ENCODE measurements at regions not wholly inside any gene's neighbourhood (a gene's known extent, or its start where the extent isn't known, plus 50 kb on each side); places are given as distances from the start of the nearest gene placed in this dataset.
"Not testable (repeated sequence)": the region's sequence is repeated elsewhere in the genome, so short reads cannot be mapped to it uniquely, and the experiment has no call there.

- H2BK12ac ChIP-seq (ENCODE audit: low read length); H3K9ac ChIP-seq (ENCODE audit: low read depth, low read length, poor library complexity); H3K18ac ChIP-seq (ENCODE audit: low read length); H3K9me3 ChIP-seq (replicated peaks in 1 of 2; ENCODE audit: control insufficient read depth in 2 of 2, insufficient read depth in 1 of 2, low read depth in 1 of 2, low read length in 2 of 2); H3K4ac ChIP-seq (ENCODE audit: low read length); H3K4me1 ChIP-seq (ENCODE audit: control insufficient read depth in 2 of 2, insufficient read depth in 1 of 2, low read depth in 1 of 2, low read length in 2 of 2); DNase-seq (ENCODE audit: low spot score); H4K91ac ChIP-seq (ENCODE audit: low read depth, low read length, poor library complexity); H3K27ac ChIP-seq (replicated peaks; ENCODE audit: low read length); H2AFZ ChIP-seq (ENCODE audit: low read length); H4K8ac ChIP-seq (ENCODE audit: low read depth, low read length); H3K36me3 ChIP-seq (replicated peaks in 1 of 2; ENCODE audit: control insufficient read depth in 2 of 2, insufficient read depth in 2 of 2, low read length in 2 of 2); H3K4me2 ChIP-seq (ENCODE audit: insufficient read depth, low read length, poor library complexity, severe bottlenecking); H3K79me1 ChIP-seq (ENCODE audit: low read depth, low read length); H3K14ac ChIP-seq (ENCODE audit: low read length); H3K4me3 ChIP-seq (ENCODE audit: low read length in 2 of 2); H2BK5ac ChIP-seq (ENCODE audit: low read length); H2BK15ac ChIP-seq (ENCODE audit: low read length); H2BK120ac ChIP-seq (ENCODE audit: low read depth, low read length); H2AK5ac ChIP-seq (ENCODE audit: low read depth, low read length); H3K23ac ChIP-seq (ENCODE audit: low read depth, low read length, poor library complexity): not testable (repeated sequence)
- H3K27me3 ChIP-seq (ENCODE audit: control insufficient read depth in 3 of 3, insufficient read depth in 3 of 3, low read depth in 1 of 3, low read length in 3 of 3) = peaks cover 0 to 17% (median 7%) of the 10 kb centered on the region in 3 experiments
- WGBS, 2 donors (ENCODE audit: extremely low coverage in 2 of 2, insufficient read length in 2 of 2, insufficient replicate concordance in 1 of 2) = no CpG with 5 or more reads among the region's 4 CpGs
Measured at GRCh38 chr6:27746860-27747259, 165.3 kb downstream of the OR2B2 start.

- Histone ChIP-seq H3K4me3 (ENCODE audit: low read length in 2 of 2) (no peak overlapping the region), H3K27me3 (ENCODE audit: control insufficient read depth in 3 of 3, insufficient read depth in 3 of 3, low read depth in 1 of 3, low read length in 3 of 3) (peaks cover 0 to 17% (median 7%) of the 10 kb centered on the region in 3 experiments)
- no CpG with 5 or more reads among the region's 7 CpGs for WGBS, 2 donors (ENCODE audit: extremely low coverage in 2 of 2, insufficient read length in 2 of 2, insufficient replicate concordance in 1 of 2)
Measured at GRCh38 chr6:27743787-27744186, 168.4 kb downstream of the OR2B2 start.

GRCh38 chr6:27742833-27743573 lies 169.2 kb downstream of the OR2B2 start:
- no peak overlapping the region for H3K9ac ChIP-seq (ENCODE audit: low read depth, low read length, poor library complexity)
- no peak overlapping the region for H2BK120ac ChIP-seq (ENCODE audit: low read depth, low read length)
- WGBS, 2 donors (ENCODE audit: extremely low coverage in 2 of 2, insufficient read length in 2 of 2, insufficient replicate concordance in 1 of 2) = no CpG with 5 or more reads among the region's 10 CpGs
- no peak overlapping the region for H3K4me2 ChIP-seq (ENCODE audit: insufficient read depth, low read length, poor library complexity, severe bottlenecking)
- H3K27me3 ChIP-seq (ENCODE audit: control insufficient read depth in 3 of 3, insufficient read depth in 3 of 3, low read depth in 1 of 3, low read length in 3 of 3) = peaks cover 0 to 17% (median 7%) of the 10 kb centered on the region in 3 experiments
- no peaks in the 10 kb centered on the region for H3K36me3 ChIP-seq (replicated peaks in 1 of 2; ENCODE audit: control insufficient read depth in 2 of 2, insufficient read depth in 2 of 2, low read length in 2 of 2)
- no peak overlapping the region for H2BK15ac ChIP-seq (ENCODE audit: low read length)
- H4K8ac ChIP-seq (ENCODE audit: low read depth, low read length) = no peak overlapping the region
- no peak overlapping the region for H4K91ac ChIP-seq (ENCODE audit: low read depth, low read length, poor library complexity)
- no peak overlapping the region for H3K4ac ChIP-seq (ENCODE audit: low read length)
- no peak overlapping the region for H3K27ac ChIP-seq (replicated peaks; ENCODE audit: low read length)
- DNase-seq (ENCODE audit: low spot score) = no peak
- no peaks in the 10 kb centered on the region for H3K9me3 ChIP-seq (replicated peaks in 1 of 2; ENCODE audit: control insufficient read depth in 2 of 2, insufficient read depth in 1 of 2, low read depth in 1 of 2, low read length in 2 of 2)
- no peak overlapping the region for H3K4me3 ChIP-seq (ENCODE audit: low read length in 2 of 2)
- no peak overlapping the region for H2BK5ac ChIP-seq (ENCODE audit: low read length)
- H3K4me1 ChIP-seq (ENCODE audit: control insufficient read depth in 2 of 2, insufficient read depth in 1 of 2, low read depth in 1 of 2, low read length in 2 of 2) = peaks cover 0 to 7% of the 10 kb centered on the region in 2 donors
- no peak overlapping the region for H2AK5ac ChIP-seq (ENCODE audit: low read depth, low read length)
- no peak overlapping the region for H3K14ac ChIP-seq (ENCODE audit: low read length)
- H2BK12ac ChIP-seq (ENCODE audit: low read length) = no peak overlapping the region
- H2AFZ ChIP-seq (ENCODE audit: low read length) = no peak overlapping the region
- H3K79me1 ChIP-seq (ENCODE audit: low read depth, low read length) = no peaks in the 10 kb centered on the region
- no peak overlapping the region for H3K23ac ChIP-seq (ENCODE audit: low read depth, low read length, poor library complexity)
- H3K18ac ChIP-seq (ENCODE audit: low read length) = no peak overlapping the region

More at GRCh38 chr6:27743787-27744186, 168.4 kb downstream of the OR2B2 start:
- Histone ChIP-seq H3K9ac (ENCODE audit: low read depth, low read length, poor library complexity) (no peak overlapping the region), H3K14ac (ENCODE audit: low read length) (no peak overlapping the region), H3K4me2 (ENCODE audit: insufficient read depth, low read length, poor library complexity, severe bottlenecking) (no peak overlapping the region), H3K79me1 (ENCODE audit: low read depth, low read length) (no peaks in the 10 kb centered on the region), H3K27ac (replicated peaks; ENCODE audit: low read length) (no peak overlapping the region), H3K9me3 (replicated peaks in 1 of 2; ENCODE audit: control insufficient read depth in 2 of 2, insufficient read depth in 1 of 2, low read depth in 1 of 2, low read length in 2 of 2) (no peaks in the 10 kb centered on the region), H2AK5ac (ENCODE audit: low read depth, low read length) (no peak overlapping the region), H3K36me3 (replicated peaks in 1 of 2; ENCODE audit: control insufficient read depth in 2 of 2, insufficient read depth in 2 of 2, low read length in 2 of 2) (no peaks in the 10 kb centered on the region), H3K18ac (ENCODE audit: low read length) (no peak overlapping the region), H3K4ac (ENCODE audit: low read length) (no peak overlapping the region), H3K23ac (ENCODE audit: low read depth, low read length, poor library complexity) (no peak overlapping the region), H2BK120ac (ENCODE audit: low read depth, low read length) (no peak overlapping the region), H2BK15ac (ENCODE audit: low read length) (no peak overlapping the region), H2BK12ac (ENCODE audit: low read length) (no peak overlapping the region), H3K4me1 (ENCODE audit: control insufficient read depth in 2 of 2, insufficient read depth in 1 of 2, low read depth in 1 of 2, low read length in 2 of 2) (peaks cover 0 to 7% of the 10 kb centered on the region in 2 donors), H2AFZ (ENCODE audit: low read length) (no peak overlapping the region), H4K91ac (ENCODE audit: low read depth, low read length, poor library complexity) (no peak overlapping the region), H4K8ac (ENCODE audit: low read depth, low read length) (no peak overlapping the region), H2BK5ac (ENCODE audit: low read length) (no peak overlapping the region)
- no peak for DNase-seq (ENCODE audit: low spot score)

- H2BK120ac ChIP-seq (ENCODE audit: low read depth, low read length); H3K4me1 ChIP-seq (ENCODE audit: control insufficient read depth in 2 of 2, insufficient read depth in 1 of 2, low read depth in 1 of 2, low read length in 2 of 2); H3K79me1 ChIP-seq (ENCODE audit: low read depth, low read length); H3K4me3 ChIP-seq (ENCODE audit: low read length in 2 of 2); H4K8ac ChIP-seq (ENCODE audit: low read depth, low read length); H3K9me3 ChIP-seq (replicated peaks in 1 of 2; ENCODE audit: control insufficient read depth in 2 of 2, insufficient read depth in 1 of 2, low read depth in 1 of 2, low read length in 2 of 2); H4K91ac ChIP-seq (ENCODE audit: low read depth, low read length, poor library complexity); H2AK5ac ChIP-seq (ENCODE audit: low read depth, low read length); H2AFZ ChIP-seq (ENCODE audit: low read length); H3K14ac ChIP-seq (ENCODE audit: low read length); DNase-seq (ENCODE audit: low spot score); H2BK5ac ChIP-seq (ENCODE audit: low read length); H3K23ac ChIP-seq (ENCODE audit: low read depth, low read length, poor library complexity); H3K36me3 ChIP-seq (replicated peaks in 1 of 2; ENCODE audit: control insufficient read depth in 2 of 2, insufficient read depth in 2 of 2, low read length in 2 of 2); H2BK15ac ChIP-seq (ENCODE audit: low read length); H3K9ac ChIP-seq (ENCODE audit: low read depth, low read length, poor library complexity); H3K27ac ChIP-seq (replicated peaks; ENCODE audit: low read length); H3K4ac ChIP-seq (ENCODE audit: low read length); H3K4me2 ChIP-seq (ENCODE audit: insufficient read depth, low read length, poor library complexity, severe bottlenecking); H2BK12ac ChIP-seq (ENCODE audit: low read length); H3K18ac ChIP-seq (ENCODE audit: low read length): not testable (repeated sequence)
- peaks cover 0 to 15% (median 7%) of the 10 kb centered on the region in 3 experiments for H3K27me3 ChIP-seq (ENCODE audit: control insufficient read depth in 3 of 3, insufficient read depth in 3 of 3, low read depth in 1 of 3, low read length in 3 of 3)
- no CpG with 5 or more reads among the region's 8 CpGs for WGBS, 2 donors (ENCODE audit: extremely low coverage in 2 of 2, insufficient read length in 2 of 2, insufficient replicate concordance in 1 of 2)
Measured at GRCh38 chr6:27739902-27740301, 172.3 kb downstream of the OR2B2 start.
